ENCODE measurements at regions not wholly inside any gene's neighbourhood (a gene's known extent, or its start where the extent isn't known, plus 50 kb on each side); places are given as distances from the start of the nearest gene placed in this dataset.

- DNase-seq = no peak
Observed at GRCh38 chr4:89665662-89666061, 171.3 kb downstream of the SNCA start.

DNA sequence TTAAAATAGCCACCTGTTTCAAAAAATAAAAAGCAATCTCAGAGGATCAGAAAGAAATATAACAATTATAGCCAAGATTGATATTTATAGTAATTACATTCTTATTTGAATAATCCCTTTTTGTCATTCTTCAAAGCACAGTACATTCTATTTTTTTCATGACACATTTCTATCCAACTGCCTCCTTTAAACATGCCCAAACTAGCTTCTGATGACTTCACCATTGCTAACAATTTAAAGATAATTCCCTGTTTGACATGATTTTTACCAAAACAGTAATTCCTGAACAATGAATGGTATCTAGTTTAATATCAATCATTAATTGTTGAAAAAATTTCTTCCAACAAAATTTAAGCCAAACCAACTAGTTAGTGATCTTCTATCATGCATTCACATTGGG lies 172.4 kb downstream of the SNCA start:
- DNase-seq = no peak

DNA sequence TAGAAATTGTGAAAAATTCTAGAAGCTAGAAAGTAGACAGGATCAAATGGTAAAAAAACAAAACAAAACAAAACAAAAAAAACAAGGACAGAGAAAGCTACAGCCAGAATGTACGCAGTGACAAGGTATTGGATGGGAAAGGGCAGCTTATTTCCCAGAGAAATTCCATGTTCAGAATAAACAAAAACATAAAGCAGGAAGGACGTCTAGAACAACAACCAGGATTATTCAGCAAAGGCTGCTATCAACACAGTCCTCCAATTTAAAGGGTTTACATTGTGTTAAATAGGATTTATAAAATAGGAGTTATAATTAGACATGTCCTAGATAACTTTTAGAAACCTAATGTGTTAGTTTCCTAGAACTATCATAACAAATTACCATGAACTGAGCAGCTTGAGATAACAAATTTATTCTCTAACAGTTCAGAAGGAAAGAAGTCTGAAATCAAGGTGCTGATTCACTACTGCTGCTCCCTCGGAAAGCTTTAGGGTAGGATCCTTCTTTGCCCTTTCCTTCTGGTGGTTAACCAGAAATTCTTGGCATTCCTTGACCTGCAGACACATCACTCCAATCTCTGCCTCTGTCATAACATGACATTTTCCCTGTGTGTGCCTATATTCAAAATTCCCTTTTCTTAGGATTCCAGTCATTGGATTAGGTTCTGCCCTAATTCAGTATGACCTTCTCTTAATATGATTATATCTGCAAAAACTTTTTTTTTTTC lies 175.6 kb downstream of the SNCA start:
- no peak for DNase-seq

GRCh38 chr4:89660444-89661172 lies 176.4 kb downstream of the SNCA start:
- no peak for DNase-seq

DNA sequence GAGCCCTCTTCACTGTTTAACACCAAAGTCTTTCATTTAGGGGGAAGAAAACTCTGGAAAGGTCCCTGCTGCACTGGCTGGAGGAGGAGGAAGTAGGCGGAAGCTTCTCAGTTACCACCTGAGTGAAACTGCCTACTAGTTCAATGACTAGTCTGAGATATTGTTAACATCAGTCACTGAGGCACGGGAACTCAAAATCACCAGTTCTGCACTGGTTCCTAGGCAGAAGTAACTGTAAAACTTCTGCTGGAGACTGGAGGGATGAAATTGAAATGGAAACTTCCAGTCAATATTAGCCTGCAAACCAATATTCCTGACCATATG lies 178.3 kb downstream of the SNCA start:
- DNase-seq = no peak

GRCh38 chr4:89657931-89658700 lies 178.8 kb downstream of the SNCA start:
- peak; percentile 10 for DNase-seq

GRCh38 chr4:89653012-89653411 lies 183.9 kb downstream of the SNCA start:
- DNase-seq = peak; percentile 46

DNA sequence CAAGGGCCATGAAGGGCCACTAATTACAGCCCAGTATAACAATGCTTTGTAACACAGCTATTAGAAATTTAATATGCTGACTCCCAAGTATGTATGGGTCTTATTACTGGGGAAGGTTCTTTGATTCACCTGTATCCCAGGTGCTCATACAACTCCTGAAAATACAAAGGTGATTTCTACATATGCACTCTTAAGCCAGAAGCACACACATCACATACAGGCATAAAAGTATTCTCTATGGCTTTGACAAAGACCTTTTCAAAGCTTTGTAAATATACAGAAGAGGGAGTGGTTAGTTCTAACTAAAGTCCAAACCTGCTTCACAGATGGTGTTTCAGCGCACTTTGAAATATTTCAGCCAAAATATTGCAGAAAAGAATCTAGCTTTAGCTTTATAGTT lies 191.5 kb downstream of the SNCA start:
- peak; percentile 15 for DNase-seq

GRCh38 chr4:89641367-89641687 lies 195.6 kb downstream of the SNCA start:
- DNase-seq = no peak

- DNase-seq = no peak
Observed at GRCh38 chr4:89640620-89641366, 196.2 kb downstream of the SNCA start.

GRCh38 chr4:89639395-89639794 lies 197.6 kb downstream of the SNCA start:
- DNase-seq = no peak

DNA sequence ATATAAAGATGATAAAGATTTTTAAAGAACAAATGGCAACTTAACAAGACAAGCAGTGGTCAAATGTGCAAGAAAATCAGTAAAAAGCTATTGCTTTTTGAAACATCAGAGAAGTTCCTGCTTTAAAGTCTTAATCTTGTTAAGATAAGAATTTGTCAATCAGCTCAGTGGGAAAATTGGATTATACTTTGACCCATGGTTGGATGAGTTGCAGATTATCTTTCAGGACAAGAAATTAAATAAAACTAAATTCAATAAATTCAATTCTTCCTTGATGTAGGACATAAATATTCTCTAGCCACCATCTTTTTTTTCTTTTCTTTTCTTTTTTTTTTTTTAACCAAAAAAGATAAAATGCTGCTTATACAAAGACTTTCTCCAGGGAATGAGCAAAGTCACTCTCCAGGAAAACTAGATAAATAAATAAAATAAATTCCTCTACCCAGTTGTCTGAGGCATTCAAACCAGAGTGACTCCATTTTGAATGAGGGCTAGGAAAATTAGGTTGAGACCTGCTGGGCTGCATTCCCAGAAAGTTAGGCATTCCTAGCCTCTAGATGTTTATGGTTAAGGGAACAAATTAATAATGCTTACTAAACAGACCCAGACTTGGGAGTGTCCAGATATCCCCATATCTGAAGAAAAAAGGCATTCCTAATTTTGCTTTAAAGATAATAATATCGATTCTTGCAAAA lies 211.2 kb downstream of the SNCA start:
- no peak for DNase-seq

GRCh38 chr4:89619206-89619962 lies 217.6 kb downstream of the SNCA start:
- no peak for DNase-seq

GRCh38 chr4:89618151-89618550 lies 218.8 kb downstream of the SNCA start:
- DNase-seq = no peak

- no peak for DNase-seq
Observed at GRCh38 chr4:89617317-89617716, 219.6 kb downstream of the SNCA start.

- DNase-seq = no peak
Observed at GRCh38 chr4:89616382-89616781, 220.6 kb downstream of the SNCA start.

DNA sequence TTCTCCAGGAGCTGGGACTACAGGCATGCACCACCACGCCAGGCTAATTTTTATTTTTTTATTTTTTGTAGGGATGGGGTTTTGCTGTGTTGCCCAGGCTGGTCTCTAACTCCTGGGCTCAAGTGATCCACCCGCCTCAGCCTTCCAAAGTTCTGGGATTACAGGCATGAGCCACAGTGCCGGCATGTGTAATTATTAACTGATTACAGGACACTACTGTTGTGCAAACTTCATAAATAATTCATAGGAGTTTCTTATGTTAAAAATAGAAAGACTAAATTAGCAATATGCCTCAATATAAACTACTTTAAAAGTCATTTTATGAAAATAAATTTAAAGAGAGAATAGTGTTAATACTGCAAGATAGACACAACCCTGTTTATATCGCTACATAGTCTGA lies 221.9 kb downstream of the SNCA start:
- no peak for DNase-seq

GRCh38 chr4:89614155-89614554 lies 222.8 kb downstream of the SNCA start:
- no peak for DNase-seq

- DNase-seq = no peak
Observed at GRCh38 chr4:89610236-89610635, 226.7 kb downstream of the SNCA start.

- no peak for DNase-seq
Observed at GRCh38 chr4:89609756-89610155, 227.2 kb downstream of the SNCA start.

DNA sequence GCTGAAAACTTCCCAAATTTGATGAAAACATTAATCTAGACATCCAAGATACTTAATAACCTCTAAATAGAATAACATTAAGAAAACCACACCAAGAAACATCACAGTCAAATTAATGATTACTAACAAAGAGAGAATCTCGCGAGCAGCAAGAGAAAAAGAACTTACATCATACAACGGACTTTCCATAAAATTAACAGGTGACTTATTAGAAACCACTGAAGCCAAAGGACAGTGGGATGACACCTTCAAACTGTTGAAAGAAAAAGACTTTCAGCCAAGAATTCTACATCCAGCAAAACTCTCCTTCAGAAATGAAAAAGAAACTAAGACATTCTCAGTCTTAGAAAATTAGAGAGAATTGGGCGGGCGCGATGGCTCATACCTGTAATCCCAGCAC lies 232.0 kb downstream of the SNCA start:
- no peak for DNase-seq

DNA sequence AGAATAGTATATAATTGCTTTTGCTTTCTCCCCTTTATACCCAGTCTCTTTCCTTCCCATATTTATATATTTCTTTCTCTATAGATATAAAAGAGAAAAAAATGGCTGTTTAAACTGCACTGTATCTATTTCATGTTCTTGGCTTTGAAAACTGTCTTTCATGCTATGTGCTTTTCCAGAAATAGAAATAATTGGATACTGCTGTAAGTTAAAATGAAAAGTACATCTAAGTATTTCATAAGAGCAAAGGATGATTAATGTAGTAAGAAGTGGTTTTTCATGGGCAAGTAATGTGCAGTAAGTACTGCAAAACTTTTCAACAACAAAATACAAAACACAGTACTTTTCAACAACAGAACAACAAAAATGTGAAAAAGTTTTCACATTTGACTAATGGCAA lies 237.9 kb downstream of the SNCA start:
- no peak for DNase-seq
